ENCODE measurements at regions not wholly inside any gene's neighbourhood (a gene's known extent, or its start where the extent isn't known, plus 50 kb on each side); places are given as distances from the start of the nearest gene placed in this dataset.

- no peaks in the 10 kb centered on the region for H3K9me3 ChIP-seq (ENCODE audit: control insufficient read depth in 4 of 4, low read length in 3 of 4)
- H3K4me3 ChIP-seq (ENCODE audit: low read depth in 1 of 3, low read length in 3 of 3): peak overlapping the region; percentile 50 to 54 (median 53)
- no peak for DNase-seq (ENCODE audit: low spot score)
- no peaks in the 10 kb centered on the region for H3K27me3 ChIP-seq (ENCODE audit: control insufficient read depth in 4 of 4, insufficient read depth in 4 of 4, low read length in 3 of 4)
- H3K9ac ChIP-seq (ENCODE audit: low read depth in 1 of 2, low read length in 2 of 2): peak overlapping the region; percentile 58 to 61
- 5% methylated on average over 44 of the region's 44 CpGs for WGBS
- H3K36me3 ChIP-seq (ENCODE audit: control insufficient read depth in 4 of 4, insufficient read depth in 3 of 4, low read depth in 1 of 4, low read length in 3 of 4): no peaks in the 10 kb centered on the region
- H3K27ac ChIP-seq (ENCODE audit: low read depth in 1 of 2, low read length in 2 of 2): peak overlapping the region; percentile 65 to 77
- TF ChIP-seq JUND (IDR thresholded peaks at IDR 0.05) (no peak), CTCF (IDR thresholded peaks at IDR 0.05; ENCODE audit: low read depth, low read length, missing input control) (no peak), ATF3 (IDR thresholded peaks at IDR 0.05) (no peak), SP1 (IDR thresholded peaks at IDR 0.05) (no peak), GABPA (IDR thresholded peaks at IDR 0.05 in 1 of 2, conservative IDR thresholded peaks at IDR 0.05 in 1 of 2) (no peak), MAX (IDR thresholded peaks at IDR 0.05) (no peak), YY1 (IDR thresholded peaks at IDR 0.05) (no peak), REST (IDR thresholded peaks at IDR 0.05) (no peak), RAD21 (IDR thresholded peaks at IDR 0.05) (no peak)
- H3K4me1 ChIP-seq (ENCODE audit: control insufficient read depth in 4 of 4, insufficient read depth in 4 of 4, low read length in 3 of 4): peaks cover 39 to 64% (median 46%) of the 10 kb centered on the region in 4 donors
These were observed 310.6 kb downstream of the SEC14L1 start for GRCh38 chr17:77451245-77451893.

- no peak for DNase-seq (ENCODE audit: low spot score)
- H3K27ac ChIP-seq (ENCODE audit: low read depth in 1 of 2, low read length in 2 of 2): peak overlapping the region; percentile 65 to 77
- peak overlapping the region in 2 of 3 donors; percentile 53 to 54 for H3K4me3 ChIP-seq (ENCODE audit: low read depth in 1 of 3, low read length in 3 of 3)
- H3K9me3 ChIP-seq (ENCODE audit: control insufficient read depth in 4 of 4, low read length in 3 of 4): no peaks in the 10 kb centered on the region
- no peaks in the 10 kb centered on the region for H3K27me3 ChIP-seq (ENCODE audit: control insufficient read depth in 4 of 4, insufficient read depth in 4 of 4, low read length in 3 of 4)
- H3K4me1 ChIP-seq (ENCODE audit: control insufficient read depth in 4 of 4, insufficient read depth in 4 of 4, low read length in 3 of 4): peaks cover 39 to 64% (median 46%) of the 10 kb centered on the region in 4 donors
- 25% methylated on average over 30 of the region's 30 CpGs for WGBS
- no peaks in the 10 kb centered on the region for H3K36me3 ChIP-seq (ENCODE audit: control insufficient read depth in 4 of 4, insufficient read depth in 3 of 4, low read depth in 1 of 4, low read length in 3 of 4)
- peak overlapping the region; percentile 58 to 61 for H3K9ac ChIP-seq (ENCODE audit: low read depth in 1 of 2, low read length in 2 of 2)
- TF ChIP-seq RAD21 (IDR thresholded peaks at IDR 0.05): peak in 1 of 2 donors; percentile 22
- TF ChIP-seq HNF4G (IDR thresholded peaks at IDR 0.05): no peak
- TF ChIP-seq YY1 (IDR thresholded peaks at IDR 0.05): peak; percentile 14
These were observed 311.4 kb downstream of the SEC14L1 start for GRCh38 chr17:77451894-77452852.

Data from liver (tissue), 8 donors.